HG02798 (cell line): ENCODE measurements at regions not wholly inside any gene's neighbourhood (a gene's known extent, or its start where the extent isn't known, plus 50 kb on each side); places are given as distances from the start of the nearest gene placed in this dataset.
"Not testable (repeated sequence)": the region's sequence is repeated elsewhere in the genome, so short reads cannot be mapped to it uniquely, and the experiment has no call there.

Experiments used
- ATAC-seq: cut with Tn5 transposase; IDR thresholded peaks from one replicate; pipeline ENCODE4 v1.9.1; 2021; ENCODE audit warnings: mild to moderate bottlenecking; ENCODE audit not compliant: unreplicated experiment, poor library complexity

DNA sequence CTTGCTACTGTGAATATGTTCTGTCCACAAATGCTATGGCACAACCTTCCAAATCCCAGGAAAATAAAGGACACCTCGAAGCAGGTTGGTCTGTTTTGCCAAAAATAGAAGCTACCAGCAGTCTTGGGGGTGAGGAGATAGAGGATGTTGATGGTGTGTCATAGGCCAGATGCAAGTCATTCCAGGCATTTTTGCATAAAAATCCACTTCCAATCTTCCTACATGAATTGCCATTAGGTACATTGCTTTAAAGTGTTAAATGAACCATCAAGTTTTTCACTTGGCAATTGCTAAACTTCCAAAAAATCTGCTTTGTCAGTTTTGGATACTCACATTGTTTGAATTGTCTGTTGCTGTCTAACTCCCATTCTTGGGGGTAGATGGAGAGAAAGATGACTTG, 295.4 kb downstream of the MYCN start:
- no peak for ATAC-seq

DNA sequence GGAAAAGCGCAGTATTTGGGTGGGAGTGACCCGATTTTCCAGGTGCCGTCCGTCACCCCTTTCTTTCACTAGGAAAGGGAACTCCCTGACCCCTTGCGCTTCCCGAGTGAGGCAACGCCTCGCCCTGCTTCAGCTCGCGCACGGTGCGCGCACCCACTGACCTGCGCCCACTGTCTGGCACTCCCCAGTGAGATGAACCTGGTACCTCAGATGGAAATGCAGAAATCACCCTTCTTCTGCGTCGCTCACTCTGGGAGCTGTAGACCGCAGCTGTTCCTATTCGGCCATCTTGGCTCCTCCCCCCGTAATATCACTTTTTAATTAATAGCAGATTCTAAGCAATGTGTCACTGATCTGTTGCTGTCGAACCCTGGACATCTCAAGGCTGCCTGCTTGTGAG, 294.9 kb downstream of the MYCN start:
- not testable (repeated sequence) for ATAC-seq

DNA sequence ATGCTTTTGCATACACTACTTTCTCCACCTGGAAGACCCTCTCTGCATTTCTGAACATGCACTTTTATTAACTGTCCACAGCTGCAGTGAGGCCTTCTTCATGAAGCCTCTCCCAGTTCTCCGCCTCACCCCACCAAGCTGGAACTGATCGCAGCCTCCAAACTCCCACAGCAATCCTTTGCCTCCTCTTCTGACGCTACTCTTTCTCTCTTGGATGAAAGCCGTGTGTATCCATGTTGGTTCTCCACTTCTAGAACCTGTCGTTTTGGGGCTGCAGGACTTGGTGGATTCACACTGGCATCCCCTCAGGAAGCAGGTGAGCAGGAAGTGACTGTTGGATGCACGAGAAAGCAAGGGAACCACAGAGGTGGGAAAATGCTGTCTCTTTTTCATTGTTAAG, 288.6 kb downstream of the MYCN start:
- ATAC-seq, result no peak

DNA sequence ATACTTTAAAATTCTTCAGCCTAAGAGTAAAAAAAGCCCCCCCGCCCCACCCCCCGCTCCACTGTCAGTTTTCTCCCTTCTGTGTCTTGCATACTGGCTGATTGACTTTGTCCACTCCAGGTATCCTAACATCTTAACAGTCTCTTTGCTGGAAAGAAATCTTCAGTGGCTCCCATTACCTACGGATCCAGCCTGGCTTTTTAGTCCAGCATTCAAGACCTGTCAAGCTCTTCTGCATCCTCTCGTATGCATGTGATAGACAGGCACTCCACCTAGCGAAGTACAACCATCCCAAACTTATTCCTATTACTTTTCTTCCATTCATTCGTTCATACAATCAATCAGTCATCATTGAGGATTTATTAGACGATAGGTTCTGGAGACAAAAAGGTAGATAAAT, 288.1 kb downstream of the MYCN start:
- ATAC-seq, result no peak

DNA sequence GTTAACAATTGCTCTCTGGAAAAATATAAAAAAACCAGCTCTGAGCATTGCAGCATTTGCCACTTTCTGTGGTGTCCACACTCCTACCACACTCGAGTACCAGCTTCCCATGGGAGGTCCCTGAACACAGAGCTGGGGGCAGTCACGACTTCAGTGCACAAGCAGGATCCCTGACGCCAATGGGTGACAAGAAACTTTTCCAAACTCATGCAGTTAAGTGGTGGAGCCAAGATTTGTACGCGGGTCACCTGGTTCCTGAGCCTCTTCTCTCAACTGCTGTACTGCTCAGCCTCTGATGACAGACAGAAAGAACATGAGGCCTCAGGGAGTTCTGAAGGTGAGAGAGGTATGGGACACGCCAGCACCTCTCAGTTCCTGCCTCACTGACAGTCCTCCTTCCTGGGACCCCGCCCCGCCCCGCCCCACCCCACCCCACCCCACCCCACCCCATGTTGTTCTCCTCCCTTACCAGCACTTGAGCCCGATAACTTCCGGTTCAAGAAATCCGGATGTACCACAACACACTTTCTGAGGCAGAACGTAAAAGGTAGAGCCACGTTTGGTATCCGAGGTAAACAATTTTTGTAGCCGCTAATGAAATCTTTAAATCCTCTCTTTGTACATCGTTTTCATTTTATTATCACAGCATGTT, 287.6 kb downstream of the MYCN start:
- ATAC-seq, result no peak

DNA sequence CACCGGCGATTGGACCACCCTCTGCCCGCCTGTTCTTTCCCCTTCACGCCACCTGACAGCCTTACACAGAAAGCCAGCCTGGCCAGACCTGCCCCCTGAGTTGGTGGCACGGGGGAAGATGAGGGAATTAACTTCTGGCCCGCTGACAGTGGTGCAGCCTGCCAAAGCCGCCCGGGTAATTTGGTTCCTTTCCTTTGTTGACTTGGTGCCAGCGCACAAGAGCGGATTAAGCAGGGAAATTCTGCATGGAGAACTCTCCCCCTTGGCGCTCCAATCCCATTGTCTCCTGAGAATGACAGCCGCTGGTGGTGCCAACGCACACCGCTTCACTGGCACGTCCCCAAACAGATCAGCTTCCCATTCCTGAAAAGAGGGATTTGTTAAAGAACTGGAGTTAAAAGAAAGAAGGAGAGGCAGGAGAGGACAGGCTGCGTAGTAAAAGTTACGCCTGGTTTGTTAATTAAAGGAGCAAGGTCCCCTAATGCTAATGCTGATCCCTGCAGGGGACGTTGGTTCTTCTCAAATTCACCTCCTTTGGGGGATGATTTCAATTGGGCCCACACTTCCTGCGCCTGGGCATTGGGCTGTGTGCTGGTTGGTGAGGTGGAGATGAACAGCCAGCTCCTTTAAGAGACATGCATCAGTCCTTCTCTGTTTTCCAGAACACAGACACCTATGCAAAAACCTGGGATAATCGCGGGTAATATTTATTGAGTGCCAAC, 286.8 kb downstream of the MYCN start:
- ATAC-seq, result no peak

DNA sequence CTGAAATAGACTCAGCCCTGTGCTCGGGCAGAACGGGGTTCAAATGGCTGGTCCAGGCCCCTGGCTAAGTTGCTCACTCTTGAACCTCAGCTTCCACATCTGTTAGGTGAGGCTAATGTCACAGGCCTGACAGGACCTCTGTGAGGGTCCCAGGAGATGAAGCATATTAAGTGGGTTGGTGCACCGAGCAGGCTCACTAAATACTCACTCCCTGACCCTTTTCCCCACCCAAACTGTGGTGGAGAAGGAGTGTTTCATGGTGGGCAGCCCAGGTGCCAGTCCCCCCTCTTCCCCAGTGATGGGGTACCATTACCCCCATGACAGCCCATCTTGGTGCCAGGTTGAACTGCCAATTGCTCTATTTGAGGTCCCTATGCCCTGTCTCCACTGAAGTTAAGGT, 286.0 kb downstream of the MYCN start:
- no peak for ATAC-seq

DNA sequence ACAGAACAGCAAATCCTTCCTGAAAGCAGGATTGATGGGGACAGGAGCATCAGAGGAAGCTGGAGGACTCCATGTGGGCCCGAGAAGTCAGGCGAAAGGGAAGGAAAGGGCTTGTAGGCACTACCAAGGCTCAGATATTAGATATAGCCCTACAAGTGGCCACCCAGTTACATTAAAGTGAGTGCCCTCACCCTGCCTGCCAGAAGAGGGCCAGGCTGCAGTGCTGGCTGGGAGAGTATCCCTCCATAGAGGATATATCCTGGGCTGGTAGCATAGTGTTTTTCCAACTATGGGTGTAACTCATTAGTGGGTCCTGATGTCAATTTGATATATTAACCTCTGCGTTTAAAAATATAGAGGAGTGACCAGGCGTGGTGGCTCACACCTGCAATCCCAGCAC, 285.2 kb downstream of the MYCN start:
- no peak for ATAC-seq

DNA sequence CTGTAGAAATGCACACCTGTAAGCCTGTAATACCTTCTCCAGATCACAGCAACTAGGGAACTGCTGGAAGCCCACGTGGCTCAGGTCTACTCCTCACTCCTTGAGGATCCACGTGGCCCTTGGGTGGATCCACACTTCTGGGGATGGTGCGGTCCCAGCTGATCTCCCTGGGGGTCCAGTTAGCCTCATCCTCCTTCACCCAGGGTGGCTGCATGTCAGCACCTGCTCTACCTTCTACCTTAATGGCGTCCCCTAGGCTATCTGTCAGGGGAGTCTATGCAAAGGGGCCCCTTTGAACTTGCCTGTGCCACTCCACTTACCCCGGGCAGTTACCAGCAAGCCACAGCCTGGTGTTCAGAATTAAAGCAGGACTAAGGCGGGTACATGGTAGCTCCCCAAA, 284.7 kb downstream of the MYCN start:
- ATAC-seq, result no peak

DNA sequence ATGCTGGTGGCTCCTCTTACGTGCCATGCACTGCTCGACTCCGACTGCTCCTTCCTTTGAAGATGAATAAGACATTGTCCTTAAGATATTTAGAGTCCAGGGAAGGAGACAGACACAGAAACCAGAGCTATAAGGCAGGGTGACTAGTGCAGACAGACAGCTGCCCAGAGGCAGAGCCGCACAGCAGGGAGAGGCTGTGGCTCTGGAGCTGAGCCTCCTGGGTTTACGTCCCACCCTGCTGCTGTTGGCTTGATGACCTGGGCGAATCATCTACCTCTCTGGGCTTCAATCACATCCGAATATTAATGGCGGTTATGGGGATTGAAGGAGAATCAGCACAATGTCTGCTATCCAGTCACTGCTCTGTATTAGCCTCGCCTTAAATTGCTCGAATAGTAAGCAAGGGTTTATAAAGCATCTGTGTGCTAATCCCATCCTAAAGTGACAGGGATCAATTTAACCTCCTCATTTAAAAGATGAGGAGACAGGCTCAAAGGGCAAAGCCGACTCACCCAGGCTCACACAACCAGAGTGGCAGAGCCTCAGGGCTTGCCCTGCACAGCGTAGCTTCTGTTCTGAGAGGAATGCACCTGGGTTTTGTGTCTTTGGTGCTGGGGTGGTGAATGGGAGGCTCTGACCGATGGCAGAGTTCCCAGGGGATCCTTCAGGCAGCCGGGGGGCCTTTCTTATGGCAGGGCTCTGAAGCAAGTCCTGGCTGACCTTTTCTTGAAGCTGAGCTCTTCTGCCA, 284.1 kb downstream of the MYCN start:
- ATAC-seq, result no peak

DNA sequence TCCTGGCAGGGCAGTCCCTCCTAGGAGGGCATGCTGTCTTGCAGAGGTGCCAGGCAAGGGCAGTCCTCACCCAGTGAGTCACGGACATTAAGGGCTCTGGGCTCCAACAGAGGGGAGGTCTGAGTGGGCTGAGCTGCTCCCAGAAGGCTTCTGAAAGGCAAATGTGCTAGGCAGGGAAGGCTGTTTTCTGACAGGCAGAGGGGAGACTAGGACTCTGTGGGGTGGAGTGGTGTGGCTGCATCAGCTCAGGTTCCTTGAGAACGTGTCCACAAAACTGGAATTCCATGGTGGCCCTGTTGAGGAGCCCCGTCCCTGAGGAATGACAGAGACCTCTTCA, 283.5 kb downstream of the MYCN start:
- ATAC-seq, result no peak

DNA sequence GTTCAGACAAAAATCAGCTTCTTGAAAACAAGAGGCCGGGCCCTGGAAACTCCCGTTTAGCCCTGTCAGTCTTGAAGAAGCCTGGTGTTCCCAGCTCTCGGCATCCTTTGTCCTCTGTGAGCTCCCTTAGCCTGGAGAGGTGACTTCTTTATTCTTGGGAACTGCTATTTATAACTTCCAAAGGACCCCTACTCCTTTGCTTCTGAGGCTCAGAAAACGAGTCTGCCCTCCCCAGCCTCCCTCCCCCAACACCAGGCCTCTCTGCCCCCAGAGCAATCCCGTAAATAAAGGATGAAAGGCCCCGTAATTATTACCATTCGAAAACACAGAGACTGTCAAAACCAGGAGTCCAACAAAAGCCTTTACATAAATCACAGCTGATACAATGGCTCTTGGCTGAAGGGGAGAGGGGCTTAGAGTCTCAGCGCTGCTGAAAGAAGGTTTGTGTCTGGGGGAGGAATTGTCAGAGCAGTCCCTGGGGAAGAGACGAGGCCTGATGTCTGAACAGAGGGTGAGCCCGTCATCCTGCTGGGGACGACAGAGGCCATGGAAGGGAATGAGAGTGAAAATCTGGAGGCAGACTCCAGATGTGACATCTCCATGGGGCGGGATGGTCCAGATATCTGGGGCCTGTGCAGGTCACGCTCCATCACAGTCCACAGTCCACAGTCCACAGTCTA, 283.0 kb downstream of the MYCN start:
- no peak for ATAC-seq

DNA sequence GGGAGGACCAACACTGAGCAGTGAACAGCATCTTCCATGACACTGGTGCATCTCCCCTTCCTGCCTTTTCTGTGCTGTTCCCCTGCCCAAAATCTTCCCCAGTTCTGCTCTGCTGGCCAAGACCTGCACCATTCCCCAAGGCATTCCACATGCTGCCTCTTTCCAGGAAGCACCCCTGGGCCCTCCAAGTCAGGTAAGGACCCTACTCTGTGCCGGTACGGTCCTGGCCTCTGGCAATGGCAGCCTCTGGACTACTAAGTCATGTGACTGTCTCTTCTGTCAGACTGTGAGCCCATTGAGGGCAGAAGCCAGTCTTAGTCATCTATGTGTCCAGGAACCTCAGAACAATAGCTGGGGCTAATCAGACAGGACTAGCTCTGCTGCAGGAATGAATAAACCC, 282.0 kb downstream of the MYCN start:
- ATAC-seq, result no peak

DNA sequence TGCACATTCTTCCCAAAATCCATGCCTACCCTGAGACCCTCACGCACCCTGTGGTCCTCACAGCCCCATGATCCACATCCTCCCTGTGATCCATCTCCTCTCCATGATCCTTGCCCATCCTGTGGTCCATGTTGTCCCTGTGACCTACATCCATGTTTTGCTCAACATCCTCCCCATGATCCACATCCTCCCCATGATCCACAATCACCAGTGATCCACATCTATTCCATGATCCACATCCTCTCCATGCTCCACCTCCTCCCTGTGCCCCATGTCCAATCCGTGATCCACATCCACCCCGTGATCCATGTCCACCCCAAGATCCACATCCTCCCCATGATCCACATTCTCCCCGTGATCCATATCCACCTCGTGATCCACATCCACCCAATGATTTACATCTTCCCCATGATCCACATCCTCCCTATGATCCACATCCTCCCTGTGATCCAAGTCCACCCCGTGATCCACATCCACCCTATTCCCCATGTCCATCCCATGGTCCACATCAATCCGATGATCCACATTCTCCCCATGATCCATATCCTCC, 281.2 kb downstream of the MYCN start:
- ATAC-seq, result no peak

DNA sequence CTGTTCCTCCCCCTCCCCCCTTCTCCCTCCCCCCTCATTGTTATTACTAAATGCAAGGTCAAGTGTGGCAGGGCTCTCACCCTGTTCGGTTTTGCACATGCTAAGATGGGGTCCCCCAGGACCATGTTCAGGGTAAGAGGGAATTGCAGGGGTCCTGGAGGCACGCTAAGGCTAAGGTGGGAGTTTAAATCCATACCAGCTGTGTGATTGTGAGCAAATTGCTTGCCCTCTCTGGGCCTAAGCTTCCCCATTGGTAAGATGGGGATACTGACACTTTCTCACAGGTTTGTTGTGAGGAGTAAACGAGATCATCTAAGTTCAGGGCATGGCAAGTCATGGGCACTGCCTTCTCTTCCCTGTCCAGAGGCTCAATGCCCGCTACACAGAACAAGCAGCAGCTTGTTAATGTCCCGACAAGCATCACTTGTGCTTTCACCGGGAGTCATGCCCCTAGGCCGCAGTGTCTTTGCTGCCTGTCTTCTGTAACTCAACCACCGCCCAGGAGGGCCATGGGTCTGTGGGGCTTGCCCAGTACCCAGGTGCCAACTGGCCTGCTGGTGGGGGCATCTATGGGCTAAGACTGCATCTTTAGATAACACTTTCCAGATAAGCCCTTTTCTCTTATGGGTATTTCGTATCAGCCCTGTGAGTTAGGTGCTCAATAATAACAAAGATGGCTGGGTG, 279.1 kb downstream of the MYCN start:
- ATAC-seq, result no peak

DNA sequence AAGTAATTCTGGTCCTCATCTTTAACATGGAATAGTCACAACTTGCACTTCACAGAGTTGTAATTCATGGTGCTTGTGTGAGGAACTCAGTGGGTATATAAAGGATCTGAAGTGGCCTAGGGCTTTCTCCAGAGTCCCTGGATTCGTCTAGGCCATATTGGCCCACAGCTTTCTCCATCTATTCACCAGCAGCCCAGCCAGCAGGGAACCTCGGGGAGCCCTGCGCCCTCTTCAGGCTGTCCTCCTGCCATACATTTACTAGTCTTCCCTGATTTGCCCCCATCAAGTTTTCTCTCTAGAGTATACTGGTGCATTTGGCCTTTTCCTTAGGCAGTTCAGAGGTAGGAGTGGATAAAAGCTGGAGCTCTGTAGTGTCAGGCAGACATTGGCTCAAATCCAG, 278.3 kb downstream of the MYCN start:
- ATAC-seq, result no peak

DNA sequence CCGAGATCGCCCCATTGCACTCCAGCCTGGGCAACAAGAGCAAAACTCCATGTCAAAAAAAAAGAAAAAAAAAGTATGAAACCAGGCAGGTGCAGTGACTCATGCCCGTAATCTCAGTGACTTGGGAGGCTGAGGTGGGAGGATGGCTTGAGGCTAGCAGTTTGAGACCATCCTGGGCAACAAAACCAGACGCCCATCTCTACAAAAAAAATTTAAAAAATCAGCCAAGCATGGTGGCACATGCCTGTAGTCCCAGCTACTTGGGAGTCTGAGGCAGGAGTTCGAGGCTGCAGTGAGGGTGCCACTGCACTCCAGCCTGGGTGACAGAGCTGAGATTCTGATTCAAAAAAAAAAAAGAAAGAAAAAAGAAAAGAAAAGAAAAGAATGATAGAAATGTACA, 277.8 kb downstream of the MYCN start:
- ATAC-seq, result no peak

DNA sequence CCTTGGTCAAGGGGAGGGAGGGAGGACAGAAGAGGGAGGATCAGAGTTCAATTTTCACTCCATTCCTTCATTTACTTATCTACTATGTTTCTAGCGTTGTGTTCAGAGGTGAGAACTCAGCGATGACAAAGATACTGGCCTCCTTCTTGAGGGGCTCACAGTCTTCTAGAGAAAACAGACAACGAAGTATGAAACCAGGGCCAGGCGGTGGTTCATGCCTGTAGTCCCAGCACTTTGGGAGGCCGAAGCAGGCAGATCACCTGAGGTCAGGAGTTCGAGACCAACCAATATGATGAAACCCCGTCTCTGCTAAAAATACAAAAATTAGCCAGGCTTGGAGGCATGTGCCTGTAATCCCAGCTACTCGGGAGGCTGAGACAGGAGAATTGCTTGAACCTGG, 277.4 kb downstream of the MYCN start:
- not testable (repeated sequence) for ATAC-seq

DNA sequence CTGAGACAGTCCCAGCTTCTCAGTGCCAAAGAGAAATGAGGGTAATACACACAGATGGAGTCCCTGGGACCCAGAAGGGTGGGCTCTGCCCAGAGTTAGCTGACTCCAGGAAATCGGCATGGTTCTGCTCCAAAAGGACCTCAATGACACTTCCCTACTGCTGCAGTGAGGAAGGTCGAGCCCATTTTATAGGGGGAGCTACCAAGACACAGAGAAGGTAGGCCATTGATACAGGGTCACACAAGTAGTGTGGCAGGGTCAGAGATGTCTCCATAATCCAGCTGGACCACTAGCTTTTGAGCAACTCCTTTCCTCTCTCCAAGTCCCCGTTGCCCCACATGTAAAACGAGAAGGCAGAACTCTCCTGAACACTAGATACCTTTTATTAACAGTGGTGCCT, 276.9 kb downstream of the MYCN start:
- no peak for ATAC-seq

DNA sequence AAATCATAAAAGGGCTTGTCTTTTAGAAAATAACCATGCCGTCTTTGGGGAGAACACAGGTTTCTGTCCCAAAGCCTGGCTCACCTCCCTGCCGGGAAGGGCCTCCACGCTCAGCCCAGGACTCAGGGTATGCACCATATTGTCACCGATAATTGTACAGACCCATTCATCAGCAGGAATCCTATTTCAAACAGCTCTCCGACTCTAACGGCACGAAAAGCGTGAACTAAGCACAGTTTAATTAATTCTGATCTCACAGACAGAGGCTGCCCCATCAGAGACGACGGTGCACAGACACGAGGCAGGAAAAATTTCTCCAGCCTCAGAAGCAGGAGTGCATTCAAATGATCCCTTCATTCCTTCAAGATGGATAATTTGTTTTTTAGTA, 276.2 kb downstream of the MYCN start:
- no peak for ATAC-seq
